Adrenal gland (tissue), 5 donors: ENCODE measurements at regions not wholly inside any gene's neighbourhood (a gene's known extent, or its start where the extent isn't known, plus 50 kb on each side); places are given as distances from the start of the nearest gene placed in this dataset.

Experiments
- CTCF ChIP-seq, 6 experiments: fragments of 450-650 bp in 4 of 6; fragments of 200-600 bp in 2 of 6; sonication (generic) in 1 of 6; IDR thresholded peaks; 1 replicate in 5 of 6; 2 replicates in 1 of 6; pipeline versions ENCODE4 v1.5.1 to v1.8.0; 2016 to 2021; ENCODE audit warnings: antibody characterized with exemption in 6 of 6, mild to moderate bottlenecking in 2 of 6, moderate library complexity in 1 of 6
- POLR2A ChIP-seq, 2 donors: fragments of 450-650 bp; IDR thresholded peaks; one replicate each; pipeline ENCODE4 v1.6.1; 2017; ENCODE audit warnings: antibody characterized with exemption in 2 of 2, mild to moderate bottlenecking in 2 of 2, moderate library complexity in 1 of 2
- donor health status: DM: no; HTN: no; CAD: no.

- TF ChIP-seq CTCF (IDR thresholded peaks at IDR 0.05) = no peak
- no peak for TF ChIP-seq POLR2A (IDR thresholded peaks at IDR 0.05)
Observed at GRCh38 chr6:168228676-168229367, 90.8 kb downstream of the DACT2 start.
